HG03108 (cell line): ENCODE measurements at regions not wholly inside any gene's neighbourhood (a gene's known extent, or its start where the extent isn't known, plus 50 kb on each side); places are given as distances from the start of the nearest gene placed in this dataset.
"Not testable (repeated sequence)": the region's sequence is repeated elsewhere in the genome, so short reads cannot be mapped to it uniquely, and the experiment has no call there.

ENCODE experiments used
- ATAC-seq: cut with Tn5 transposase; IDR thresholded peaks from one replicate; pipeline ENCODE4 v1.9.1; 2021; ENCODE audit warnings: moderate library complexity; ENCODE audit not compliant: unreplicated experiment

DNA sequence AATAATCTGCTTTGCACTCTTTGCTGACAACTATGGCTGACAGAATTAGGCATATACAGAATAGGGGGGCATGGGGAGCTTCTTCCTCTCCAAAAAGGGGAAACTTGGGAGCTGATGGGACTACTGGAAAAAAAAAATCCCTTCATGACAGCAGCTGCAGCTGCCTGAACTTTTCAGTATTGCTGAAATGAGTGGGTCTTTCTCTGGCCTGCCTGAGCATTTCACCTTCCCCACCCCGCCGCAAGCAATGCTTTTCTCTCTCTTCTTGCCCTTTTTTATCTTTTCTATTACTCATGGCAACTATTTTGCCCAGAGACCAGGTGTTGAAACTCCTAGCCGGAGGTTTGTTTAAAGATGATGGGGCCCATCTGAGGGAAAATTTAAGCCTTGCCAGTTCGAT lies 244.9 kb downstream of the SEMA3D start:
- no peak for ATAC-seq

DNA sequence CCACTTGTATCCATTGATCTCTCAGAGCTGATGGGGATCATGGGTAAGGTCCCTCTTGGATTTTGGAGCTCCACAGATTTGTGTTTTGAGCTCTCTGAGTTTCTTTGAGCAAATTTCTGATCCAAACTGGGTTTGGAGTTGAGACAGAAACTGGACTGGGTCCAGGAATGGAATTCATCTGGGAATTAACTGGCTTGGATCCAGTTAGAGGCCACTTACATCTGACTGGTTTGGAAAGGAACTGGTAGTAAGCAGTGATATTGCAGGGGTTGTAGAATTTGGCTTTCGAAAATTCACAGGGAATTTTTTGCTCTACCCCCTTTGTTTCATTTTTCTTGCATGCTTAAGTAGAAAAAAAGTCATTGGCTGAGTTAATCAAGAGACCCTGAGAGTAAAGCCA lies 245.6 kb downstream of the SEMA3D start:
- no peak for ATAC-seq

DNA sequence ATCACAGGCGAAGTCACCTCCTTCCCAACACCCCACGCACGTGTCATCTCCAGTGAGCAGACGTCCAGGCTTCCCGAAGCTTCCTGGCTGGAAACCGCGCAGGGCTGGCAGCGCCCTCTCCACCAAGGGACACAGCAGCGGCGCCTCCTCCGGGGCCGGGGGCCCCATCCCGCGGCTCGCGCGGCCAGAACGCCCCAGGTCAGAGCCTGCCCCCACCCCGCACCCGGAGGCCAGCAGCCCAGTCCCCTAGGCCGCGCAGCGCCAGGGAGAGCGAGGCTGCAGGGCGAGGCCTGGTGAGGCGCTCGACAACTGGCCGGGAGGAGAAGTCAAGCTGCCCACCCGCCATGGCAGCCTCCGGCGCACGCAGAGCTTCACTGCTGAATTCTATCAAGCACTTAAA lies 247.0 kb downstream of the SEMA3D start:
- ATAC-seq, result no peak

DNA sequence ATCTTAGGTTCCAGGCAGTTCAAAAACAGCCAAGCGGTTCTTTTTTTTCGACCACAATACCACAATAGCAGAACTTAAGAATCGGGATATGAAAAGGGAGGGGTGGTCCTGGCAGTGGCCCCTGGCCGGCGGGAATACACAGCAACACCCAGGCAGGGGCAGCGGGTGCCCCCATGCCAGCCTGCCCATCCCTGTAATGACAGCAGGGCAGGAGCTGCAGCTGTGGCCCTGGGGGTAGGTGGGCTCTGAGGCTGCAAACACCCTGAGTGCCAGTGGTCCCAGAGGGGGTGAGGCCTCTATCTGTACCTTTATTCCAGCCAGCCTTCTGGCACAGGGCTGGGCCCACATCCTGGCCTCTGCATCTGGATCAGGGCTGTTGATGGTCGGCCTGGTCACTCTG lies 247.4 kb downstream of the SEMA3D start:
- ATAC-seq, result no peak

DNA sequence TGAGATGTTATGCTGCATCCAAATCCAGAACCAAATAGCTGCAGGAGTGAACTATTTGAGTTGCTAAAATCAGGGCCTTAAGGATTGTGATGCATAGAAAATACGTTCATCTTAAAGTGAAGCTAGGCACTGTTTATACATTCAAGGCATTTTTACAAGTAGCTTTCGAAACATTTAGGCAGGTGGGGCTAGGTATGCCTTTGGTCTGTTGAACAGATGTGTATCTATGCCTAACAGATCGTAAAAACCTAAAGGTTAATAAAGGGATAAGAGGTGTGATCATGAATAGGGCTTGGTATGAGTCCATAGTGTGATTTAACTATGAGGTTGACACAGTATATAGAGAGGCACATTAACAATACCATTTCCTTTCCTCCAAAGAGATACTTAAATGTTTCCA lies 262.5 kb downstream of the SEMA3D start:
- ATAC-seq, result no peak

DNA sequence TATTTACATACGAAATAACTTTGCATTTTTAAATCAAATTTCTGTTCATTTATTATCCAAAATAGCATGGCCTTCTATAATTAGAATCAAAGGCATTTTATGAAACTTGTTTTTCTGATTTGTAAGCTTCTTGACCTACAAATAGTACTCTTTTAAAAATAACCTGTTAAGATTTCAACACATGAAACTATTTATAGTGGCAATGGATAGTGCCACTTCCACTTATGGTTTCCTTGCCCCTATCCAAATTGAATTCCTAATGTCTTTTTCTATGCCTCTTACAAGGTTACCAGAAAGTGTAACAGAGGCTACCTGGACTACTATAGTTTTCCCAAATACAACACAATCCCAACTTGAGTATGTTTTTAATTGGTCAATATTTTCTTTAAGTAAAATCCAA lies 263.5 kb downstream of the SEMA3D start:
- ATAC-seq, result no peak

DNA sequence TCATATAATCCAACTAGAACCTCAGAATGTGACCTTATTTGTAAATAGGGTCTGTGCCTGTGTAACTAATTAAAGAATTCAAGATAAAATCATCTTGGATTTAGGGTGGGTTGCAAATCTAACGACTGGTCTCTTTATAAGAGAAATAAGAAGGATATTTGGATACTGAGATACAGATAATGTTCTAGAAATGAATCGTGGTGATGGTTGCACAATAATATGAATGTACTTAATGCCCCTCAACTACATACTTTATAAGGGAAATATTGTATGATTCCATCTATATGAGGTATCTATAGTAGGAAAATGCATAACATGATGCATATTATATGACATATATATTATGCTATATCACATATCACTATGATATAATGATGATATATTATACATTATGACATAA lies 265.7 kb downstream of the SEMA3D start:
- no peak for ATAC-seq

DNA sequence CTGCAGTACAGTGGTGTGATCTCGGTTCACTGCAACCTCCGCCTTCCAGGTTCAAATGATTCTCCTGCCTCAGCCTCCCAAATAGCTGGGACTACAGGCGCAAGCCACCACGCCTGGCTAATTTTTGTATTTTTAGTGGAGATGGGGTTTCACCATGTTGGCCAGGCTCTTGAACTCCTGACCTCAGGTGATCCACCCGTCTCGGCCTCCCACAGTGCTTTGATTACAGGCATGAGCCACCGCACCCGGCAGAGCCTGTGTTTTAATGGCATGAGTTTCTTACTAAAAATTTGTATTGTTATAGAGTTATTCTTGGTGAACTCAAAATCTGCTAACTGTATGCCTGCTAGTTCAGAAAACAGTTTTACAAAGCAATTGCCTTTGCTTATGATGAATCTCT lies 269.9 kb downstream of the SEMA3D start:
- ATAC-seq, result not testable (repeated sequence)

DNA sequence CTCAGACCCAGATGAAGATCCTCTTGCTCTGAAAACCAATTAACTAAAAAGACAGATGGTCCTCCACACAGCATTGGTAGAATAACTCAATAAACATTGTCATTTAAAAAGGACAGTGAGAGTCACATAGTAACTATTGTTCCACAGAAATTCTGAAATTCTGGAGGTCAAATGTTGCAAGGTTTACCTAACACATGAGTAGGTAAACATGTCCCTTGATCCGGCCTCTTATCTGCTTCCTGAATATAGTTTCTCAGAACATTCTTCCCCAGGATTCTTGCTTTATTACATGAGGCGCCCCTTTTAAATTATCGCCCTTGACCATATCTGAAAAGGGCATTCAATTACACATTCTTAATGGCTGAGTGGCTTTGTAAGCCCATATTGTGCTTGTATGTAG lies 270.7 kb downstream of the SEMA3D start:
- no peak for ATAC-seq

DNA sequence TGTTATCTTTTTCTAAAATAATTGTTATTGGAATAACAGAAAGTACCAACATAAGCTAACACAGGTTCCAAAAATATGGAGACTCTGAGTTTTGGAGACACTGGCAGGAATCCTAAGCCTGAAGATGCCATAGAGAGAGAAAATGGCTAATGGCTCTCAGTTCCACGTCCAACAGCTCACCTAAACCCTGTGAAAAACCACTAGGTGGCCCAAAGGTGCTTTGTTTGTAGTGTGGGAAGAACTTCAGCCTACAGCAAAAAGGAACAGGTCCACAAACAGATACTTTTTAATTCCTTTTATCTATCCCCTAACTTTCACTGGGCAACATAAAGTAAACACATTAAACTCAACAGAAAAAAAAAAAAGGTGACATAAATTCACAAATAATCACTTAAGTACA lies 272.3 kb downstream of the SEMA3D start:
- ATAC-seq, result no peak

DNA sequence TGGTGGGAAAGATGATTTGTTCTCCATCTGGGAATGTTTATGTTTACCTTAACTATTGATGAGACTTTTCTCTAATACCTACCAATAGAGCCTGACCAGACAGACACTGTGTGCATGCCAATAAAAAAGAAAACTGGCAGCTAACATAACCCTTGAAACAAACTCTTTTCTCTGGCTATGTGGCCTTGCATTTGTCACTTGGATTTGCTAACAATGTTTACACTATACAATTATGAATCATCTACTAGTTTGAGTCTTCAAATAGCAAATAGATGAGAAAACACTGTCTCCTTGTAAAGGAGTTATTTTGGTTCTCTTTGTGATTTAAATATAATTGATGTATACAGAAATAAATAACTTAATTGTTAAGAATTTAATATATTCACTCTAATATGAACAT lies 273.1 kb downstream of the SEMA3D start:
- no peak for ATAC-seq

DNA sequence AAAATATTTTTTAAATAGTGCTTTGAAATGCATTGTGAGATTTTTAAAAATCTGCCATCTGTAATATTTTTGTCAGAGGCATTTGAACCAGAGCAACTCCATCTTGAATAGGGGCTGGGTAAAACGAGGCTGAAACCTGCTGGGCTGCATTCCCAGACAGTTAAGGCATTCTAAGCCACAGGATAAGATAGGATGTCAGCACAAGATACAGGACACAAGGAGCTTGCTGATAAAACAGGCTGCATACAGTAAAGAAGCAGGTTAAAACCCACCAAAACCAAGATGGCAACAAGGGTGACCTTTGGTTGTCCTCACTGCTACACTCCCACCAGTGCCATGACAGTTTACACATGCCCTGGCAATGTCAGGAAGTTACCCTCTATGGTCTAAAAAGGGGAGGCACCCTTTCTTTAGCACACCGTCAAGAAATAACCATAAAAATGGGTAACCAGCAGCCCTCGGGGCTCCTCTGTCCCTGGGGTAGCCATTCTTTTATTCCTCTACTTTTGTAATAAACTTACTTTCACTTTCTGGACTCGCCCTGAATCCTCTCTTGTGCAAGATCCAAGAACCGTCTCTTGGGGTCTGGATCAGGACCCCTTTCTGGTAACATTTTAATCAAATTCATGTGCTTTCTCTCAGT lies 273.7 kb downstream of the SEMA3D start:
- ATAC-seq, result no peak

DNA sequence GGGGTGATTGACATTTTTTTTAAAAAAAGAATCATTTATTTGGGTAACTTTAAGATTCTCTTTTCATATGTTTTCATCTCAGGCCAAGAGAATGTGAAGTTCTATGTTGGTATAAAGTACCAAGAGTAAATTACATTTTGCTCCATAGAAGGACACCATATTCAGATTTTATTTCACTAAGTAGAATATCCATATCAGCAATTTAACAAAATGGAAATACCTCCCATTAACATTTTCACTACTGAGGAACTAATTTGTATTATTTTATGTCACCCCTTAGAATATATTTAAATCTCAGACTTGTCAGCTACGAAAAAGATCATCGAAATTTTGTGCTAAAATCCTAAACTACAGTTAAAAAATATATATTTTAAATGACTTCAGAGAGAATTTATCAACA lies 274.3 kb downstream of the SEMA3D start:
- no peak for ATAC-seq

DNA sequence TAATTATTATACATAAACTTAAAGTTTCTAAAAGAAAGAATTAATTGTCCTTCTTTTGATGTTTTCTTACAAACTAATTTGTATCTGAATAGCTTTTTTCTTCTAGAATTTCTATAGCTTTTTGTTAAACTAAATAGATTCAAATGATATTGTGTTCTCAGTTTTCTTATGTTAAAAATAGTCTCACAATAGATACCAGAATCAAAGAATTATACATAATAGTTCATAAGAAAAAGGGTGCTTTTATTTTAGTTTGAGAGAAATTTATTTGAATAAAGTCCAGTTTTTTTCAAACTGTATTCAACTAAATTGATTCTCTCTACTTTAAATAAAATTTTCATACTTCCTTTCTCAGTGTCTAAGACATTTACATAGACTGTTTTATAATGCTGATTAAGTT lies 274.8 kb downstream of the SEMA3D start:
- no peak for ATAC-seq

DNA sequence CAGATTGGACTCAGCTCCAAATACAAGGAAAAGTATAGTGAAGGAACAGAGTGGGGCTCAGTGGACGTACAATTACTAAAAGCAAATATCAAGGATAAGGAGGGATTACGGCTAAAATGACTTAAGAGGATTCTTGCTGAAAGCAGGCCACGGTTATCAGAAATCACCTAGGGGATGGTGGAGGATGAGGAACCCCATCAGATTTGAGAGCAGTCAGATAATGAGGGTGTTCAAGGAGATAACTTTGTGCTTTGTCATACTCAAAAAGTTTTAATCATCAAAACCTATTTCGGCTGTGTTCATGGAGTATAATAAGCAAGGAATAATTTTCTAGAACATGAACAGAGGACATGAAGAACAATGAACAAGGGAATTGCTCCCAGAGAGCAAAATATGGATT lies 275.8 kb downstream of the SEMA3D start:
- no peak for ATAC-seq

DNA sequence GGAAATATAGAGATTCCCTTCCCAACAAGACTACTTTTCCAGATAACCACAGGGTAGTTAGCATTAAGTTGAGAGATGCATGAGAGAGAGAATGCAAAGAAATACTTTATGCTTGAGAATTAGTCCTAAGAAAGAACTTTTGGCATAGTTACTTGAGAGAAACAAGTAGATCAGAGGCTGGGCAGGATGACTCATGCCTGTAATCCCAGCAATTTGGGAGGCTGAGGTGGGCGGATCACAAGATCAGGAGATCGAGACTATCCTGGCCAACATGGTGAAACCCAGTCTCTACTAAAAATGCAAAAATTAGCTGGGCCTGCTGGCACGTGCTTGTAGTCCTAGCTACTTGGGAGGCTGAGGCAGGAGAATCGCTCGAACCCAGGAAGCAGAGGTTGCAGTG lies 276.5 kb downstream of the SEMA3D start:
- not testable (repeated sequence) for ATAC-seq

DNA sequence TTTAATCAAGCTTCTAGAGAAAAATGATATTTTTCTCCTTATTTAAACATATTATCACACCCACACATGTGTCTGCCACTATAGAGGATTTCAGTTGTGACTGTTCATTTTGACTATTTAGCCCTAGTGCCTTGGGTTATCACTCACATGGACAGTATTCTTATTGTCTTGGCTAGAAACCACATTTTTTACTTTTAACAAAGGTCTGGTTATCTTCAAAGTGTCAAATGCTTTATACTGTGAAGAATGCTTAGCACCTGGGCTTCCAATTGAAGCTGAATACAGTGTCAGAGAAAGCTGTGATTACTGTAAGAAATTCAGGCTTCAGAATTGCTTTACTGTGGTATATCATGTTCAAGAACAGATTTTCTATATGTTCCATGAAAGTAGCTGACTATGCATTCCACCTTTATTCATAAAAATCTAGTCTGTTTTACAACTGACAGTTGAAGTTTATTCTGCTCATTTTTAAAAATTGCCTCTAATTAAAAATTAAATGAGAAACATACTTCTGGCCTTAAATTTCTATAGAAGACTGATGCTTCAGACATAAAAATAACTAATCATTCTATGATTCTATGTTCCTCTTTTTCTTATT lies 278.6 kb downstream of the SEMA3D start:
- ATAC-seq, result no peak

DNA sequence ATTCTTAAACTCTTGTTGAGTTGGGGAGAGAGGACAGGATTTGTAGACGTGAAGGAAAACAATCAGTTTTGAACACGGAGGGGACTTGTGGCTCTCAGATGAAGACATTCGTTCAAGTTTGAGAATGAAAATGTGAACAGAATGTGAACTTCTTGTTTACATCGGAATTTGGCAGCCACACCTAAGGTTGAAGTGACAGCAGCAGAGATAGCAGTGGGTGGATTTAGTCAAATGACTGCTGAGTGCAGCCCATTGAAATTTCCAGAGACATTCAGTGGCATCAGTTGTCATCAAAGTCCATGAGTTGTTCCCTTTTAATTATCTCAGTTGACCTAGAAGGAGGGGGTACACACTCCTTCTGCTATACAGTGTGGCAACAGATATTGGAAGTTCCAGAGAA lies 280.0 kb downstream of the SEMA3D start:
- ATAC-seq, result no peak

DNA sequence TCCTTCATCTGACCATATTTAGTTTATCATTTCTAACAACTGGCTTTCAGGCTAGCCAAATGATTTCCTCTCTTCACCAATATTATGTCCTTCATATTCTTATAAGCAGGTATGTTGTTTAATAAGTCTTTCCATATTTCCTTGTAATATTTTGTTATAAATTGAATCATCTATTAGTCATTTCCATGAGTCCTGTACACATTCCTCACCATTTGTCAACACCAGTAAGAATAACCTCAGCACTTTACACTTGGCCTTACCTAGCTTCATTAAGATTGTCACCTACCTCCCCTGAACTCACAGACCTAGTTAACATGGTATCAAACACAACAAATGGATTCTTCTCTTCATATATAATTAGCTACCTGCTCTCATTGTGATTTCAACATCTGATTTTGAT lies 282.3 kb downstream of the SEMA3D start:
- ATAC-seq, result no peak

DNA sequence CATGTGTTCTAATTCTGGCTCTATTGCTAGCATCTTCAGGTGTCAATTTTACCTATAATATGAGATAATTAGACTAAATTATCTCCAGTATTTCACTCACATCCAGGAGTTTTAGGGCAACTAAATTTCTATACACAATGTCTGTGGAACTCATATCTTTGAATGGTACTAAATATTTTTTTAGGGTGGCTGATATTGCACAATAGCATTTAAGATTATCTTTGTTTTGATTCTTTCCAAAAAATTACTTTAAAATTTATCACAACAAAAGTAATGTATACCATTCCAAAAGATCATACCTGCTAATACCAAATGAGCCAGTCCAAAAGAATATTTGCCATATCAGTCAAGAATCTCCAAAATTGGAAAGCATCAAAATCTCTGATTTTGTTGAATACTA lies 285.5 kb downstream of the SEMA3D start:
- no peak for ATAC-seq

DNA sequence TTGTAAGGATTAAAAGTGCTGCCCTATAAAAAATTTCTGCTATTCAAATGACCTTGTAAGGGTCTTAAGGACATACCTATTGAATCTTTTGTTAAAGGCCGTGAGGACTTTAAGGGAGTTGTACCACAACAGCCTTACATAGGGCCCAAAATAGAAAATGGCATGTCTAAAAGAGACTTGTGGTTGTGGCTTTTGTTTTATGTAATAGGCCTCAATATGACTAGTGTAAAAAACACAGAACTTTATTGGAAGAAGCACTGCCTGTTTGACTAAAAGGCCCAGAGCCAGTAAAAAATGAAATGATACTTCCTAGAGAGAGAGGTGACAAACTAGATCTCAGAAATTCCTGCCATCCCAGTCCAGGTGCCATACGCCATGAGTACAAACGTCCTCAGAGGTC lies 286.6 kb downstream of the SEMA3D start:
- ATAC-seq, result no peak

DNA sequence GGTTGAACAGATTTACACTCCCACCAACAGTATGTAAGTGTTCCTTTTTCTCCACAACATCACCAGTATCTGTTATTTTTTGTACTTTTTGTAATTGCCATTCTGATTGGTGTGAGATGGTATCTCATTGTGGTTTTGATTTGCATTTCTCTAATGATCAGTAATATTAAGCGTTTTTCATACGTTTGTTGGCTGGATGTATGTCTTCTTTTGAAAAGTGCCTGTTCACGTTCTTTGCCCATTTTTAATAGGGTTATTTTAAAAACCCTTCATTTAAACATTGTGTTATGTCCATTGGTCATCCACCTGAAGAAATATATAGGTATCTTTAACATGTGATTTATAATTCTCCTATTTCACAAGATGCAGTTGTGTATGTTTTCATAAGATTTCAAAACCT lies 291.3 kb downstream of the SEMA3D start:
- no peak for ATAC-seq

DNA sequence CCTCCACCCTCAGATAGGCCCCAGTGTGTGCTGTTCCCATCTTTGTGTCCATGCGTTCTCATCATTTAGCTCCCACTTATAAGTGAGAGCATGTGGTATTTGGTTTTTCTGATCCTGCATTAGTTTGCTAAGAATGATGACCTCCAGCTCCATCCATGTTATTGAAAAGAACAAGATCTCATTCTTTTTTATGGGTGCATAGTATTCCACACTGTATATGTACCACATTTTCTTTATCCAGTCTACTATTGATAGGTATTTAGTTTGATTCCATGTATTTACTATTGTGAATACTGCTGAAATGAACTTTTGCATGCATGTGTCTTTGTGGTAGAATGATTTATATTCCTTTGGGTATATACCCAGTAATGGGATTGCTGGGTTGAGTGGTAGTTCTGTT lies 303.3 kb downstream of the SEMA3D start:
- not testable (repeated sequence) for ATAC-seq
